ENCODE measurements at regions not wholly inside any gene's neighbourhood (a gene's known extent, or its start where the extent isn't known, plus 50 kb on each side); places are given as distances from the start of the nearest gene placed in this dataset.

DNA sequence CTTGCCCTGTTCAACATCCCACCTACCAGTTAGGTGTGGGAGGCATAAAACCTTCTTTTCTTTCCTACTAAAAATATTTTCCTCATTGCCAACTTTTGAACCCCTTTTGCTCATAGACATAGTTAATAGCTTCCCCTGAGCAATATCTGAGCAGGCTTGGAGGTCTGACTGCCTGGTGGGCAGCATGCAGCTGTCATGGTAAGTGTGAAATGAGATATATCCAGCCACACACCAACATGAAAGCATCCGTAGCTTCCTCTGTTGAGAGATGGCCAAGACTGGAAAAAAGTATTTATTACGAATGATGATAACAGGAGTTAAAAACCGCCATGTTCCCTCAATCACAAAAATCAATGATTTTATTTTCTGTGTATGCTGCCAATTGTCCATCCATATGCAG, 190.1 kb downstream of the TMEM38B start:
- no peaks in the 10 kb centered on the region for H3K4me1 ChIP-seq (ENCODE audit: control insufficient read depth in 1 of 2, low read depth in 2 of 2)

GRCh38 chr9:105886136-105886535, 191.8 kb downstream of the TMEM38B start:
- H3K4me3 ChIP-seq, result no peak overlapping the region
- no peaks in the 10 kb centered on the region for H3K9me3 ChIP-seq
- H3K27ac ChIP-seq, result no peak overlapping the region
- no peak for ATAC-seq (ENCODE audit: insufficient number of reproducible peaks, low FRiP score, low read depth)
- TF ChIP-seq, protein P1, sequence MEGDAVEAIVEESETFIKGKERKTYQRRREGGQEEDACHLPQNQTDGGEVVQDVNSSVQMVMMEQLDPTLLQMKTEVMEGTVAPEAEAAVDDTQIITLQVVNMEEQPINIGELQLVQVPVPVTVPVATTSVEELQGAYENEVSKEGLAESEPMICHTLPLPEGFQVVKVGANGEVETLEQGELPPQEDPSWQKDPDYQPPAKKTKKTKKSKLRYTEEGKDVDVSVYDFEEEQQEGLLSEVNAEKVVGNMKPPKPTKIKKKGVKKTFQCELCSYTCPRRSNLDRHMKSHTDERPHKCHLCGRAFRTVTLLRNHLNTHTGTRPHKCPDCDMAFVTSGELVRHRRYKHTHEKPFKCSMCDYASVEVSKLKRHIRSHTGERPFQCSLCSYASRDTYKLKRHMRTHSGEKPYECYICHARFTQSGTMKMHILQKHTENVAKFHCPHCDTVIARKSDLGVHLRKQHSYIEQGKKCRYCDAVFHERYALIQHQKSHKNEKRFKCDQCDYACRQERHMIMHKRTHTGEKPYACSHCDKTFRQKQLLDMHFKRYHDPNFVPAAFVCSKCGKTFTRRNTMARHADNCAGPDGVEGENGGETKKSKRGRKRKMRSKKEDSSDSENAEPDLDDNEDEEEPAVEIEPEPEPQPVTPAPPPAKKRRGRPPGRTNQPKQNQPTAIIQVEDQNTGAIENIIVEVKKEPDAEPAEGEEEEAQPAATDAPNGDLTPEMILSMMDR (IDR thresholded peaks at IDR 0.05), result no peak
- no peaks in the 10 kb centered on the region for H3K4me1 ChIP-seq (ENCODE audit: control insufficient read depth in 1 of 2, low read depth in 2 of 2)
- DNase-seq (ENCODE audit: low spot score), result no peak
- no peaks in the 10 kb centered on the region for H3K27me3 ChIP-seq (replicated peaks; ENCODE audit: insufficient read depth)
- H3K36me3 ChIP-seq, result no peaks in the 10 kb centered on the region

More for the DNA sequence above, 190.1 kb downstream of the TMEM38B start:
- ATAC-seq (ENCODE audit: insufficient number of reproducible peaks, low FRiP score, low read depth) (no peak), DNase-seq (ENCODE audit: low spot score) (no peak)
- Histone ChIP-seq H3K27ac (no peak overlapping the region), H3K9me3 (no peaks in the 10 kb centered on the region), H3K4me3 (no peak overlapping the region), H3K27me3 (replicated peaks; ENCODE audit: insufficient read depth) (no peaks in the 10 kb centered on the region), H3K36me3 (no peaks in the 10 kb centered on the region)
- TF ChIP-seq, protein P1 (IDR thresholded peaks at IDR 0.05), result no peak

- TF ChIP-seq, protein P1 (IDR thresholded peaks at IDR 0.05), result no peak
- DNase-seq (ENCODE audit: low spot score) (no peak), ATAC-seq (ENCODE audit: insufficient number of reproducible peaks, low FRiP score, low read depth) (no peak)
- H3K36me3 ChIP-seq, result no peaks in the 10 kb centered on the region
- H3K9me3 ChIP-seq, result no peaks in the 10 kb centered on the region
- no peak overlapping the region for H3K4me3 ChIP-seq
- no peaks in the 10 kb centered on the region for H3K4me1 ChIP-seq (ENCODE audit: control insufficient read depth in 1 of 2, low read depth in 2 of 2)
- no peaks in the 10 kb centered on the region for H3K27me3 ChIP-seq (replicated peaks; ENCODE audit: insufficient read depth)
- no peak overlapping the region for H3K27ac ChIP-seq
Measured at GRCh38 chr9:105887679-105888078, 193.3 kb downstream of the TMEM38B start.

GRCh38 chr9:105890046-105890822, 195.9 kb downstream of the TMEM38B start:
- no peaks in the 10 kb centered on the region for H3K4me1 ChIP-seq (ENCODE audit: control insufficient read depth in 1 of 2, low read depth in 2 of 2)
- no peak for ATAC-seq (ENCODE audit: insufficient number of reproducible peaks, low FRiP score, low read depth)
- no peak for DNase-seq (ENCODE audit: low spot score)
- H3K27me3 ChIP-seq (replicated peaks; ENCODE audit: insufficient read depth), result no peaks in the 10 kb centered on the region
- no peaks in the 10 kb centered on the region for H3K36me3 ChIP-seq
- no peak overlapping the region for H3K27ac ChIP-seq
- H3K4me3 ChIP-seq, result no peak overlapping the region
- no peaks in the 10 kb centered on the region for H3K9me3 ChIP-seq
- TF ChIP-seq, protein P1 (IDR thresholded peaks at IDR 0.05), result no peak

DNA sequence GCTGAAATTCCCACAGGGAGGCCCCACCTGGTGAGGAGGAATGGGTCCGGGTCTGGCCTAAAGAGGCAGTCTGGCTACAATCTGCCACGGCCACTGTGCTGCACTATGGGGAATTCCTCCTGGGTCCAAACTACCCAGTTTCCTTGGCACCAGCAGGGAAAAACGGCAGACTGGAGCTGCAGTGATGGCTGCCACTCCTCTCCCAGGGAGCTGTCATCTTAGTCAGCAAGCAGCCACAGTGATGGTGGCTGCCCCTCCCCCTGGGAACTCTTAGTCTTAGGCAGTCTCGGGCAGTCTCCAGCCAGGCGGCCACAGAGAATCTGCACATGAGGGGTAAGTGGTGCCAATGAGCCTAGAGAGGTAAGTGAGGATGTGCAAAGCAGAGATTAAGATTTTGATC, 205.8 kb downstream of the TMEM38B start:
- H3K4me3 ChIP-seq, result no peak overlapping the region
- no peaks in the 10 kb centered on the region for H3K36me3 ChIP-seq
- H3K4me1 ChIP-seq (ENCODE audit: control insufficient read depth in 1 of 2, low read depth in 2 of 2), result no peaks in the 10 kb centered on the region
- ATAC-seq (ENCODE audit: insufficient number of reproducible peaks, low FRiP score, low read depth) (no peak), DNase-seq (ENCODE audit: low spot score) (no peak)
- H3K27ac ChIP-seq, result no peak overlapping the region
- TF ChIP-seq, protein P1 (IDR thresholded peaks at IDR 0.05), result no peak
- no peaks in the 10 kb centered on the region for H3K27me3 ChIP-seq (replicated peaks; ENCODE audit: insufficient read depth)
- H3K9me3 ChIP-seq, result no peaks in the 10 kb centered on the region
